ENCODE measurements at regions not wholly inside any gene's neighbourhood (a gene's known extent, or its start where the extent isn't known, plus 50 kb on each side); places are given as distances from the start of the nearest gene placed in this dataset.
A peak's percentile ranks its signal among the peaks of the same experiment; 100 is the strongest.

DNA sequence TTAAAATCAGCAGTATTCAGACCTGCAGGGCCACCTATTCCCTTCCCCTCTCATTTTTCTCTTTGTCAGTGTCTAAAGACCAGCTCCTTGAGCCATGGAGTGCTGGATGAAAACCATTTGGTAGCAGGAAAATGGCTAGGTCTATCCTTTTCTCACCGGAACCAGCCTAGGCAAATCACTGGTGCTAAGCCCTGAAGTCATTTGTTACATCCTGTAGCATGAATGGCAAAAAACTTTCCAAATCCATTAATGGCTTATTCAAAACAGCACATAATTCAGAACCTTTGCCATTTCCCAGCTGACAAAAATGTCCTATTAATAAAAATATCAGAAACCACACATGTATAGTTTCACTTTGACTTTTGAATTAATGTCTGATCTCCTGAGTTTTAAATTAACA lies 209.5 kb upstream of the E2F8 start:
- ATAC-seq: no peak
- H3K27me3 ChIP-seq: peaks cover 12% of the 10 kb centered on the region
- TF ChIP-seq, protein P1, sequence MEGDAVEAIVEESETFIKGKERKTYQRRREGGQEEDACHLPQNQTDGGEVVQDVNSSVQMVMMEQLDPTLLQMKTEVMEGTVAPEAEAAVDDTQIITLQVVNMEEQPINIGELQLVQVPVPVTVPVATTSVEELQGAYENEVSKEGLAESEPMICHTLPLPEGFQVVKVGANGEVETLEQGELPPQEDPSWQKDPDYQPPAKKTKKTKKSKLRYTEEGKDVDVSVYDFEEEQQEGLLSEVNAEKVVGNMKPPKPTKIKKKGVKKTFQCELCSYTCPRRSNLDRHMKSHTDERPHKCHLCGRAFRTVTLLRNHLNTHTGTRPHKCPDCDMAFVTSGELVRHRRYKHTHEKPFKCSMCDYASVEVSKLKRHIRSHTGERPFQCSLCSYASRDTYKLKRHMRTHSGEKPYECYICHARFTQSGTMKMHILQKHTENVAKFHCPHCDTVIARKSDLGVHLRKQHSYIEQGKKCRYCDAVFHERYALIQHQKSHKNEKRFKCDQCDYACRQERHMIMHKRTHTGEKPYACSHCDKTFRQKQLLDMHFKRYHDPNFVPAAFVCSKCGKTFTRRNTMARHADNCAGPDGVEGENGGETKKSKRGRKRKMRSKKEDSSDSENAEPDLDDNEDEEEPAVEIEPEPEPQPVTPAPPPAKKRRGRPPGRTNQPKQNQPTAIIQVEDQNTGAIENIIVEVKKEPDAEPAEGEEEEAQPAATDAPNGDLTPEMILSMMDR (IDR thresholded peaks at IDR 0.05): no peak
- no peak for TF ChIP-seq POLR2AphosphoS5 (IDR thresholded peaks at IDR 0.05)
- H3K4me1 ChIP-seq: no peaks in the 10 kb centered on the region
- no peak overlapping the region for H3K4me3 ChIP-seq
- no peaks in the 10 kb centered on the region for H3K36me3 ChIP-seq
- H3K27ac ChIP-seq: no peak overlapping the region
- 25 to 75% methylated on average over 1 of the region's 1 CpG for WGBS, 2 donors (ENCODE audit: low coverage in 1 of 2)
- no peaks in the 10 kb centered on the region for H3K9me3 ChIP-seq

DNA sequence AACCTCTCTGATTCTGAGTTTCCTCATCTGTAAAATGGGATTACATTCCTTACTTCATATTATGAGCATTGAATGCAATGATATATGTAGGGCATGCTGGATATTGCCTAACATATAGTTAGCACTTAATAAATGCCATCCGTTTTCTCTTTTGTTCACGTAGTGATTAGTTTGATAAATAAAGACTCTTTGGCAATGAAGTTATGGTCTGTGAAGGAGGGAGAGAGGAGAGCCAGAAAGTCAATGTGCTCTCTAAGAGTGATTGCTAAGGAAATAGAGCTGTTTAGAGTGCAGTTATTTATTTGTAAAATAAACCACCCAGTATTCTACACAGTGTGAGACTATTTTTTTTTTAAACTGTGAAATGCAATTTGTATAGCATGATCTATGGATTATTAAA lies 207.9 kb upstream of the E2F8 start:
- Histone ChIP-seq H3K27me3 (peaks cover 12% of the 10 kb centered on the region), H3K27ac (no peak overlapping the region), H3K4me1 (no peaks in the 10 kb centered on the region), H3K9me3 (no peaks in the 10 kb centered on the region), H3K4me3 (no peak overlapping the region), H3K36me3 (no peaks in the 10 kb centered on the region)
- ATAC-seq: no peak
- 41 to 75% methylated on average over 2 of the region's 2 CpGs for WGBS, 2 donors (ENCODE audit: low coverage in 1 of 2)
- TF ChIP-seq, protein P1 (IDR thresholded peaks at IDR 0.05): no peak
- TF ChIP-seq POLR2AphosphoS5 (IDR thresholded peaks at IDR 0.05) (no peak), POLR2A (IDR thresholded peaks at IDR 0.05) (no peak), EP300 (IDR thresholded peaks at IDR 0.05) (no peak)

DNA sequence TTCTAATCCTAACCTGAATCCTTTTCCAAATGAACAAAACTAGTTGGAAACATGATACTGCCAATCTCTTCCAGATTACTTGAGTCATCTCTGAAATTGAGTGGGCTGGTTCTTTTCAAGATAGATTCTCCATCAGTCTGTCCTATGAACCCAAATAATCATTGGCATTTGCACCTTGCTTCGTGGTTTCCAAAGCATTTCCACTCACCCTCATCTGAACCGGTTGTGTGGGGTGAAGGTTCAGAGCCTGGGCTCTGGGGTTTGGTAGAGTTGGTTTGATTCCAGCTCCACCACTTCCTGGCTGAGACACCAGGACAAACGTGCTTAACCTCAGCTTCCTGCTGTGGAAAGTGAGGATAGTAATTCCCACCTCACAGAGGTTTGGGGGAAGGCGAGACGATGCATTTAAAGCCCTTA lies 206.4 kb upstream of the E2F8 start:
- ATAC-seq: no peak
- 51 to 57% methylated on average over 3 to 5 of the region's 5 CpGs for WGBS, 2 donors (ENCODE audit: low coverage in 1 of 2)
- H3K36me3 ChIP-seq: no peaks in the 10 kb centered on the region
- H3K9me3 ChIP-seq: no peaks in the 10 kb centered on the region
- TF ChIP-seq EP300 (IDR thresholded peaks at IDR 0.05) (no peak), POLR2A (IDR thresholded peaks at IDR 0.05) (no peak)
- H3K4me1 ChIP-seq: no peaks in the 10 kb centered on the region
- no peak overlapping the region for H3K4me3 ChIP-seq
- no peak overlapping the region for H3K27ac ChIP-seq
- peaks cover 12% of the 10 kb centered on the region for H3K27me3 ChIP-seq

DNA sequence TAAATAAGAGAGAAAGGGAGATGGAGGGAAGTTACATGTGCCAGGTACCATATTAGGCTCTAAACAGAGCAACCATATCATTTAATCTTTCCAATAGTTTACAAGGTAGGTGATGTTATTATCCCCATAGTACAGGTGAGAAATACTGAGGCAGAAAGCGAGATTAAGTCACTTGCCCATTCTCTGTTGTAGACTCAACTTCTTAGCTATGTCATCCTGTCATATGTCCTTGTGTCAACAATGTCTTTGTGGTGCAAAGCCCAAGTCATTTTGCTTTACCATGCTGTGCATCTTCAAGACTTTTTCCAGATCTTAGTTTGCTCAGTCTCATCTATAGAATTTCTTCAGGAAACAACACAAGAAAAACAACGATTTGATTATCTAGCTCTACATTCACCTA lies 205.0 kb upstream of the E2F8 start:
- Histone ChIP-seq H3K4me3 (no peak overlapping the region), H3K27ac (no peak overlapping the region), H3K36me3 (no peaks in the 10 kb centered on the region), H3K27me3 (peaks cover 12% of the 10 kb centered on the region), H3K4me1 (no peaks in the 10 kb centered on the region), H3K9me3 (no peaks in the 10 kb centered on the region)
- no peak for ATAC-seq
- 43 to 50% methylated on average over 2 of the region's 2 CpGs for WGBS, 2 donors (ENCODE audit: low coverage in 1 of 2)
- TF ChIP-seq, protein P1 (IDR thresholded peaks at IDR 0.05): no peak
- no peak for TF ChIP-seq POLR2A (IDR thresholded peaks at IDR 0.05)
- no peak for TF ChIP-seq POLR2AphosphoS5 (IDR thresholded peaks at IDR 0.05)
- TF ChIP-seq EP300 (IDR thresholded peaks at IDR 0.05): no peak

DNA sequence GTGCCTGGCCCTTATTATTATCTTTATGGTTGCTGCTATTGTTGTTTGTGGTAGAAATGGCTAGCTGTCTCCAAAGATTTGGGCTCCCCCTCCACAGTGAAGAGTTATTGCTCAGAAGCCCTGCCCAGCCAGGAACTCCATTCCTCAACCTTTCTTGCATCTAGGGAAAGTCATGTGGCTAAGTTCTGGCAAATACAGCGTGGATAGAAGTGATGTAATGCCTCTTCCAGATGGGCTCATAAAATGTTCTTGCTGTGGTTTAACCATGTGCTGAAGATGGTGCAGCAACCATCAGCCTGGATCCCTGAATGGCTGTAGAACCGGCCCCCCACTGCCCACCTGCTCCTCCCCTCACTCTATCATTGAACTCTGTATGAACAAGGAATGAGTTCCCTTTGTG lies 203.5 kb upstream of the E2F8 start:
- H3K36me3 ChIP-seq: no peaks in the 10 kb centered on the region
- H3K9me3 ChIP-seq: no peaks in the 10 kb centered on the region
- H3K27ac ChIP-seq: no peak overlapping the region
- no peaks in the 10 kb centered on the region for H3K4me1 ChIP-seq
- peaks cover 6% of the 10 kb centered on the region for H3K27me3 ChIP-seq
- no peak overlapping the region for H3K4me3 ChIP-seq
- TF ChIP-seq EP300 (IDR thresholded peaks at IDR 0.05): no peak
- TF ChIP-seq POLR2A (IDR thresholded peaks at IDR 0.05): no peak
- TF ChIP-seq, protein P1 (IDR thresholded peaks at IDR 0.05): no peak
- peak; percentile 53 for ATAC-seq
- WGBS, 2 donors (ENCODE audit: low coverage in 1 of 2): 53 to 60% methylated on average over 2 of the region's 2 CpGs

DNA sequence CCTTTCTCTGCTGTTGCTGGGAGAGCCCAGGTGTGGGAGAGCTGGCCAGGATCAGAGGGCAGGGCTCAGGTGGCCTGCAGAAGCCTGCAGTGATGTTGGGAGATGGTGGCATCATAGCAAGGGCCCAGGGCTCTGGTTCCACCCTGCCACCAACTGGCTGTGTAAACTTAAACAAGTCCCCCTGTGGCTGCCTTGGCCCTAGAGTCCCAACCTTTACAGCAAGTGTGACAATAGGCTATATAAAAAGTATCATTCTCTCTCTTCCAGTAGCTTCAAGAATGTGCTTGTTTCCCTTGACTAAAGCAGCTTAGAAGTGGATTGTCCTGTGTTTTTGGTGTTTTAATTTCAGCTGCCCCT lies 201.8 kb upstream of the E2F8 start:
- Histone ChIP-seq H3K27ac (no peak overlapping the region), H3K9me3 (no peaks in the 10 kb centered on the region), H3K4me3 (no peak overlapping the region), H3K4me1 (no peaks in the 10 kb centered on the region), H3K36me3 (no peaks in the 10 kb centered on the region), H3K27me3 (no peaks in the 10 kb centered on the region)
- TF ChIP-seq POLR2A (IDR thresholded peaks at IDR 0.05) (no peak), EP300 (IDR thresholded peaks at IDR 0.05) (no peak), POLR2AphosphoS5 (IDR thresholded peaks at IDR 0.05) (no peak)
- TF ChIP-seq, protein P1 (IDR thresholded peaks at IDR 0.05): no peak
- ATAC-seq: no peak

All from gastroesophageal sphincter (tissue), 4 donors.